ENCODE measurements at regions not wholly inside any gene's neighbourhood (a gene's known extent, or its start where the extent isn't known, plus 50 kb on each side); places are given as distances from the start of the nearest gene placed in this dataset.

- no peak for TF ChIP-seq GATA1 (IDR thresholded peaks at IDR 0.05; ENCODE audit: low read depth, low read length)
- TF ChIP-seq POLR2A (IDR thresholded peaks at IDR 0.05; ENCODE audit: low read length), result no peak
- DNase-seq, result no peak
Observed at GRCh38 chr11:11672789-11673188, 51.0 kb upstream of the GALNT18 start.

GRCh38 chr11:11672101-11672500 is 50.3 kb upstream of the GALNT18 start:
- DNase-seq, result no peak

More at GRCh38 chr11:11672101-11672500, 50.3 kb upstream of the GALNT18 start:
- TF ChIP-seq GATA1 (IDR thresholded peaks at IDR 0.05; ENCODE audit: low read depth, low read length) (no peak), POLR2A (IDR thresholded peaks at IDR 0.05; ENCODE audit: low read length) (no peak)

Measured in erythroblast (primary cell).